Lower lobe of right lung (tissue), 2 donors: ENCODE measurements at regions not wholly inside any gene's neighbourhood (a gene's known extent, or its start where the extent isn't known, plus 50 kb on each side); places are given as distances from the start of the nearest gene placed in this dataset.

ENCODE experiments used
- ATAC-seq, 2 donors: fragments of 200-7000 bp; cut with Tn5 transposase; one replicate each; pipeline ENCODE4 v1.9.1; 2020 to 2022; ENCODE audit warnings: mild to moderate bottlenecking in 2 of 2, moderate library complexity in 2 of 2
- DNase-seq: peaks from one replicate; pipeline ENCODE4 v3.0.0-alpha.2; 2020
- H3K27ac ChIP-seq: fragments of 200-600 bp; one replicate; pipeline ENCODE4 v1.8.0; 2022
- H3K27me3 ChIP-seq: fragments of 200-600 bp; one replicate; pipeline ENCODE4 v1.8.0; 2022; ENCODE audit warnings: low read depth
- H3K36me3 ChIP-seq: fragments of 200-600 bp; one replicate; pipeline ENCODE4 v1.8.0; 2022; ENCODE audit warnings: mild to moderate bottlenecking
- H3K4me1 ChIP-seq: fragments of 200-600 bp; one replicate; pipeline ENCODE4 v1.8.0; 2022
- H3K4me3 ChIP-seq: fragments of 200-600 bp; one replicate; pipeline ENCODE4 v1.8.0; 2022; ENCODE audit warnings: mild to moderate bottlenecking
- H3K9me3 ChIP-seq: fragments of 200-600 bp; one replicate; pipeline ENCODE4 v1.8.0; 2022
- intact Hi-C: fragments of 100-400 bp; cut with DNase I; formaldehyde crosslinking; loops from one replicate; pipeline ENCODE4 v1.11.0; 2022
- TF ChIP-seq, protein P1 (sequence below): fragments of 200-600 bp; IDR thresholded peaks from one replicate; pipeline ENCODE4 v1.8.0; 2022; ENCODE audit warnings: antibody characterized with exemption, mild to moderate bottlenecking
- donor health status: DM: no; HTN: yes; CAD: no; lungs with severe emphysema.

DNA sequence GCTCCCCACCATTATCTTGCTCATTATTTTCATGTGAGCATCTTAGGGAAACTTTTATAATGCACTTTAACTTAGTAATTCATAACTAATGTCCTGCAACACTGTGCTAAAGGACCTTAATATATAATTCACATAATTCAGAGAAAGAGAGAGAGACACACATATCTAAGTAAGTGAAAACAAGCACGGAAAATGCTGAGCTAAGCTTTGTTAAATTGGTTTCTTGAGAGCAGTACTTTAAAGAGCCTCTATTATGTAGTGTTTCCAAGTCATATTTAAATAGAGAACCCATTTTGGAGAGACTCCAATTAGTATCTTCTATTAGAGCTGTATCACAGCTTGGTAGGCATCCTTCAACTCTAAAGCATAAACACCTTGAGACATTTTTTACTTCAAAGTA lies 354.1 kb upstream of the SOX14 start:
- Histone ChIP-seq H3K27me3 (no peaks in the 10 kb centered on the region), H3K36me3 (no peaks in the 10 kb centered on the region), H3K4me3 (no peak overlapping the region), H3K27ac (no peak overlapping the region), H3K4me1 (no peaks in the 10 kb centered on the region), H3K9me3 (no peaks in the 10 kb centered on the region)
- DNase-seq, result no peak
- TF ChIP-seq, protein P1, sequence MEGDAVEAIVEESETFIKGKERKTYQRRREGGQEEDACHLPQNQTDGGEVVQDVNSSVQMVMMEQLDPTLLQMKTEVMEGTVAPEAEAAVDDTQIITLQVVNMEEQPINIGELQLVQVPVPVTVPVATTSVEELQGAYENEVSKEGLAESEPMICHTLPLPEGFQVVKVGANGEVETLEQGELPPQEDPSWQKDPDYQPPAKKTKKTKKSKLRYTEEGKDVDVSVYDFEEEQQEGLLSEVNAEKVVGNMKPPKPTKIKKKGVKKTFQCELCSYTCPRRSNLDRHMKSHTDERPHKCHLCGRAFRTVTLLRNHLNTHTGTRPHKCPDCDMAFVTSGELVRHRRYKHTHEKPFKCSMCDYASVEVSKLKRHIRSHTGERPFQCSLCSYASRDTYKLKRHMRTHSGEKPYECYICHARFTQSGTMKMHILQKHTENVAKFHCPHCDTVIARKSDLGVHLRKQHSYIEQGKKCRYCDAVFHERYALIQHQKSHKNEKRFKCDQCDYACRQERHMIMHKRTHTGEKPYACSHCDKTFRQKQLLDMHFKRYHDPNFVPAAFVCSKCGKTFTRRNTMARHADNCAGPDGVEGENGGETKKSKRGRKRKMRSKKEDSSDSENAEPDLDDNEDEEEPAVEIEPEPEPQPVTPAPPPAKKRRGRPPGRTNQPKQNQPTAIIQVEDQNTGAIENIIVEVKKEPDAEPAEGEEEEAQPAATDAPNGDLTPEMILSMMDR, result no peak
- ATAC-seq, result no peak
- intact Hi-C loops, result no loop called here

DNA sequence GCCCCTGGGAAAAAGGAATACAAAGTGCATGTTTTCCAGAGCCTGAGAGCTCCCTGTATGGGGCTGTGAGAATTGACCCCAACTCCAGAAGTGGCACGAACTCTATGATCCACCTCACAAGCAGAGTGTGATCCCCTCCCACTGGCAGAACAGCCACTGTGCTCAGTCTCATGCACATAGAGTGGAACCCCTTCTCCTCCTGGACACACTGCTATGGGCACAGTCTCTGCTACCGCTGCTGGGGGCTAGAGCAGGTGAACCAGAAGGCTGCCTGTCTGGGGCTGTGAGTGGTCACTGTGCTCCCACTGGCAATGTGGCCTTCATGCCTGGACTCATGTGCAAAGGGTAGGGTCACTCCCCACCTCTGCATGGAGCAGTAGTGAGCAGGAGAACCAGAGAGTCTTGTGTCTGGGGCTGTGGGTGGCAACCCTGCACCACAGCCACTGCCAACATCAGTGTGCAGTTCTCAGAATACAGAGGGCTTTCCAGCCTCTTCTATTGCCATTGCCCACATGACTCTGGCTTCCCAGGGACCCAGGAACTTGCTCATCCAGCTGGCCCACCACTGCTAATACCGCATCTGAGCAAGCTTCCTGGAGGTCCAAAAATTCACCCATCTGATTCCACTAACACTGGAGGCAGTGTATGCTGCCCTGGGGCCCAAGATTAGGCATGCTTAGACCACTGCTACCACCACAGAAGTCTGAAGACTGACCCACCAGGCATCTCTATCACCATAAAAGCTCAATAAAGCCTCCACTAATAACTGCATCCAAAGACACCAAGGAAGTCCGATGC lies 343.7 kb upstream of the SOX14 start:
- Histone ChIP-seq H3K4me1 (no peaks in the 10 kb centered on the region), H3K9me3 (peaks cover 7% of the 10 kb centered on the region), H3K27ac (no peak overlapping the region), H3K36me3 (no peaks in the 10 kb centered on the region), H3K27me3 (no peaks in the 10 kb centered on the region), H3K4me3 (no peak overlapping the region)
- TF ChIP-seq, protein P1, result no peak
- peak in 1 of 2 donors; percentile 11 for ATAC-seq
- intact Hi-C loops, result no loop called here
- no peak for DNase-seq

DNA sequence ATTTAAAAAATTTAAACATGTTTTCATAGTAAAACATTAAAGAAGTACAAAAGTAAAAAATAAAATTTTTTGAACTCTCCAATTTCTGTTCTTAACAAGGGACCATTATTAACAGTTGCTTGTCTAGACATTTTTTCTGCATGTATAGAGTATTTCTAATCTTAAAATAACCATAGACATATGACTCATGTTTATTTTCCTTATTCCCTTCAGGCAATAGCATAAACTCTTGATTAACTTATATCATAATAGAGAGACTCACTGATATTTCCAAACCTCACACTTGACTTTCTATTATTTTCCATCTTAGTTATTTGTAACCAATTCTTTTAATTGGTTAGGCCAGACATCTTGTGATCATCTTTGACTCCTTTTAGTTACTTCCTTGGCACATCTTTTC lies 325.6 kb upstream of the SOX14 start:
- no peak for ATAC-seq
- no peaks in the 10 kb centered on the region for H3K9me3 ChIP-seq
- no peaks in the 10 kb centered on the region for H3K36me3 ChIP-seq
- TF ChIP-seq, protein P1, result no peak
- H3K4me1 ChIP-seq, result no peaks in the 10 kb centered on the region
- H3K4me3 ChIP-seq, result no peak overlapping the region
- DNase-seq, result no peak
- no peak overlapping the region for H3K27ac ChIP-seq
- intact Hi-C loops, result no loop called here
- H3K27me3 ChIP-seq, result no peaks in the 10 kb centered on the region

DNA sequence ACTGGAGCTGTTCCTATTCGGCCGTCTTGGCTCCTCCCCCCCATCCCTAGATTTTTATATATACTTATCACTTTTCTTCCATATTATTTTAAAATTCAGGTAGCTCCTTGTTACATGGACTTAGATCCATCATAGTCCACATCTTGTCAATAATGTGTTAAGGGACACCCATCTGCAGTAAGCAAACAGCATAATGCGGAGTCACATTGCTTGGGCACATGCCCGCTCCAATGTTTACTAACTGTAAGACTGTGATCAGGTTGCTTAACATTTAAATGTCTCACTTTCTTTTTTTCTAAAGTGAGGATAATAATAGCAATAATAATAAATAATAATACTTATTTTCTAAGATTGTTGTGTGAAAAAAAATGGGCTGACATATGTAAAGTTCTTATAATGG lies 303.2 kb upstream of the SOX14 start:
- H3K27me3 ChIP-seq, result no peaks in the 10 kb centered on the region
- no peaks in the 10 kb centered on the region for H3K4me1 ChIP-seq
- TF ChIP-seq, protein P1, result no peak
- no peak overlapping the region for H3K4me3 ChIP-seq
- ATAC-seq, result no peak
- H3K27ac ChIP-seq, result no peak overlapping the region
- no peaks in the 10 kb centered on the region for H3K9me3 ChIP-seq
- no peak for DNase-seq
- intact Hi-C loops, result no loop called here
- no peaks in the 10 kb centered on the region for H3K36me3 ChIP-seq

DNA sequence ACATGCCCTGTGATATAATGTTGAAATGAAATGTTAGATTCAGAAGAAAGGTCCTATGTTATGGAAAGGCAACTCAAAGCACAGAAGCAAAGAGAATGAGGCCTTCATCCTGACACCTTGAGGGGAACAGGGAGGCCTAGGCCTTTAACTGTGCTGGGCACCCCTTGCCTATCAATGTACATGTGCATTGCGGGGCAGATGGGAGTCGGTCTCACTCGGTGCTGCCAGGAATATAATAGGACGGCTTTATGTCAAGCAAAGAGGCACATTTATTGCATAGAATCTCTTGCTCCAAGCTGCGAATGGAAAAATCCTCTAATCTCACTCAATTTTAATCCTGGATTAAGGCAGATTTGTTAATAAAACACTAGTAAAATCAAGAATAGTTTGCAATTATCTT lies 301.0 kb upstream of the SOX14 start:
- Histone ChIP-seq H3K36me3 (no peaks in the 10 kb centered on the region), H3K4me1 (no peaks in the 10 kb centered on the region), H3K27ac (no peak overlapping the region), H3K9me3 (no peaks in the 10 kb centered on the region), H3K4me3 (no peak overlapping the region), H3K27me3 (no peaks in the 10 kb centered on the region)
- ATAC-seq, result no peak
- TF ChIP-seq, protein P1, result no peak
- no peak for DNase-seq
- intact Hi-C loops, result no loop called here
